SHP77 (cell line): ENCODE measurements at regions not wholly inside any gene's neighbourhood (a gene's known extent, or its start where the extent isn't known, plus 50 kb on each side); places are given as distances from the start of the nearest gene placed in this dataset.
"Not testable (repeated sequence)": the region's sequence is repeated elsewhere in the genome, so short reads cannot be mapped to it uniquely, and the experiment has no call there.

Source experiments
- DNase-seq, 2 experiments: peaks; one replicate each; lab custom pipeline; 2025; lab: John Stamatoyannopoulos, UW

GRCh38 chr6:48613231-48613949 lies 502.4 kb upstream of the PTCHD4 start:
- no peak for DNase-seq

- no peak for DNase-seq
Measured at GRCh38 chr6:48611332-48611731, 500.3 kb upstream of the PTCHD4 start.

DNA sequence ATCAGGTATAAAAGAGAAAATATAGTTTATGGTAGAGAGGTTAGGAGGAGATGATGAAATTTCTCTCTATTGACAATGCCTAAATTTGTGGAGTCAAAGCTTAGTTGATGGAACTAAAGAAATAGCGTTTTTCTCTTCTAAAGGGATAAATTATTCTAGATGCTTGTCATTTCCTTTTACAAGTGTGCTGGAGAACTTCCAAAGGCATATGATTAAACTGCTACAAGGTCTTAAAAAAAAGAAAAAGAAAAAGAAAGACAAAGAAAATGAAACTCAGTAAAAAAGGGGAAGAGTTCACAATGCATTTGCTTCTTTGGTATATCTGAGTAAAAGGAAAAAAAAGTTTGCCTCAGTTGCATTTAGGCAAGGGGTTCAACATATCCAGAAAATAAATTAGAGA lies 499.8 kb upstream of the PTCHD4 start:
- no peak for DNase-seq

DNA sequence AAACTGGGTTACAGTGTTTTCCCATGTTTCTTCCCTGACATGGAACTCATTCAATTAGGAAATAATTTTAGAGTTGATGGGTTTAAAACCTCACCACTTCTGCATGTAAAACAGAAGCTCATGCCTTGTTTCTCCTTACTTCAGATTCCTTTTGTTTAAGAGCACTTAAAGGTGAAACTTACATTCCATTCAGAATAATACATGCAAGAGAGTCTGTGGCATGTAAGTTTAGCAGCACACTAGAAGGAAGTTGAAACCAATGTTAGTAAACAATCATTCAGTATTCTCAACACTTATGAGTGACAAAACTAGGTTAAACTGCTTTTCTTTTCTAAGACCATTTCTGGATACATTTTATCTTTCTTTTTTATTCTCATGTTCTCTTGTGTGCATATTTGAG lies 495.6 kb upstream of the PTCHD4 start:
- DNase-seq = no peak

DNA sequence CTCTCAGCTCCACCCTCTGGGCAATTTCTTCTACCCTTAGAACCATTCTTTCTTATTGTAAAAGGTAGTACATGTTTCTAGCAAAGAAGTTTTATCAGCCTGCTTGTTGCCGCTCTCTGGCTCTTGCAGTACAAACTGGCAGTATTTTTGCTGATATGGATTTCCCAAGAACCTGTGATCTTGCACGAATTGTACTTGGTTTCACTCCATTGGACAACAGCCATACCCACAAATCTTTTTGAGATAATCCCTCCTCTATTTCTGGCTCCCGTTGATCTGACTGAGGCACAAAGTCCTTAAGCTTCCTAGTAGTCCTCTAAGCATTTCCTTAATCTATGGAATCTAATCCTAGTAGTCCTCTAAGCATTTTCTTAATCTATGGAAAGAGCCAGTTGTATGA lies 487.0 kb upstream of the PTCHD4 start:
- no peak for DNase-seq

GRCh38 chr6:48596830-48597229 lies 485.8 kb upstream of the PTCHD4 start:
- no peak for DNase-seq

- DNase-seq = not testable (repeated sequence)
Measured at GRCh38 chr6:48591158-48591557, 480.2 kb upstream of the PTCHD4 start.

DNA sequence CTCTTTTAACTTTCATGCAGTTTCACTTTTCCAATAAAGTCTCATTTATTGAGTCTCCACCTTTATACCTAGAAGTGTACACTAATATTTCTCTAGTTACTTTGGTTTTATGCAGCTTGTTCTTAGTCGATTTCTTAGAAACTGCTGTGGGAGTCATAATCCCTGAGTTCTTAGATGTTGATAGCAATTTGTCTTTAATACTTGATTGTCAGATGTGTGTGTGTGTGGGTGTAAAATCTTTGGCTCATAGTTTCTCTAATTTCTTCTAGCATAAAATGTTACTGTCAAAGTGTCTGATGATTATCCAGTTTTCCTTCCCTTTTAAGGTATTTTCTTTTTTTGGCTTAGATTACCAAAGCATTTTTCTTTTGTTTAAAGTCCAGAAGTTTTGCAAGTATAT lies 473.8 kb upstream of the PTCHD4 start:
- no peak for DNase-seq

GRCh38 chr6:48570656-48571055 lies 459.7 kb upstream of the PTCHD4 start:
- DNase-seq = no peak

DNA sequence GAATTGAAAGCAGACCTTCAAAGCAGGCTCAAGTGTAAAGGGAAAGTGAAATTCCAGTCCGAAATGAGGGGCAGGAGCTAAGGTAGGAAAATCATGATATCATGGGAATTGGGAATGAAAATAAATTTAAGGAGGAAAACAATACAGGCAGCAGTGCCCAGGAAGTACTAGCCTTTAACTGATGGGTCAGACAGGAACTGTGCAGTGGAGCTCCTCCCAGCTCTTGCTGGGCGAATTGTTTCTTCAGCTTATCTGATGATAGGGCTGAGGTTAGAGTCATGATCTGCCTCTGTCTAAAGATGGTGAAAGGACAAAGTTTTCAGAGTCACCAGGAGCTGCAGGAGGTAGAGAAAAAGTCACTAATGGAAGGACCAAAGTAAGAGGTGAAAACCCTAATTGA lies 457.9 kb upstream of the PTCHD4 start:
- DNase-seq = no peak

DNA sequence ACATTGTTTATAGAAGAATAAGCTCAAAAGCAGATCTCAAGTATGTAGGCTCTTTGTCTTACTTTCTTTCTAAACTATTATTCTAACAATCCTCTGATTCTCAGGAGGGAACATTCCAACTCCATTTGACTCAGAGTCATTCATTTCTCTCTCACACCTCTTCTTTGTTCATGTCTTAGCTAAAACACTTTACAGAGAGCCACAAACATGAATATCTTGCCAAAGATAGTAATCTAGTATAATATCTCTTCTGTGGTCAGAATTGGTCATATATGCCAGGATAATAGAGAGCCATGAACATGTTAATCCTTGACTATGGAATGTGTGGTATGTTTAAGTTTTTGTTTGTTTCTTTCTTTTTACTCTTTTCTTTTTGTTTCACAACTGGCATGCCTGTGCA lies 456.0 kb upstream of the PTCHD4 start:
- no peak for DNase-seq

- no peak for DNase-seq
Measured at GRCh38 chr6:48564036-48564820, 453.2 kb upstream of the PTCHD4 start.

- DNase-seq = no peak
Measured at GRCh38 chr6:48563433-48563832, 452.4 kb upstream of the PTCHD4 start.

GRCh38 chr6:48560408-48560807 lies 449.4 kb upstream of the PTCHD4 start:
- no peak for DNase-seq

GRCh38 chr6:48553467-48554189 lies 442.6 kb upstream of the PTCHD4 start:
- no peak for DNase-seq

- DNase-seq = no peak
Measured at GRCh38 chr6:48552905-48553304, 441.9 kb upstream of the PTCHD4 start.

GRCh38 chr6:48550603-48551002 lies 439.6 kb upstream of the PTCHD4 start:
- no peak for DNase-seq

GRCh38 chr6:48542191-48542590 lies 431.2 kb upstream of the PTCHD4 start:
- no peak for DNase-seq

DNA sequence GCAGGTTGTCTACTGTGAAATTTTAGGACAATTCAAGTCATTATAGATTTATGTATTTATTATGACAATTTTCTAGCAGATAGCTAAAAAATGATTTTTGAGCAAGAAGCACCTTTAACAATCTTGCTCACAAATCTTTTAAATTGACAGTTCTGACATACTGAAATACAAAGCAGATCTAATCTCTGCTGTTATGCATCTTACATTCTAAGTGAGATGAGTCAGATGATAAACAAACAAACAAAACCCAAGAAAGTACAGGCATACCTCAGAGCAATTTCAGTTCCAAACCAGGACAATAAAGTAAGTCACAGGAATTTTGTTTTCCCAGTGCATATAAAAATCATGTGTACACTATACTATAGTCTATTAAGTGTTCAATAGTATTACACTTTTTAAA lies 430.7 kb upstream of the PTCHD4 start:
- DNase-seq = no peak

GRCh38 chr6:48535582-48536009 lies 424.6 kb upstream of the PTCHD4 start:
- DNase-seq = no peak

DNA sequence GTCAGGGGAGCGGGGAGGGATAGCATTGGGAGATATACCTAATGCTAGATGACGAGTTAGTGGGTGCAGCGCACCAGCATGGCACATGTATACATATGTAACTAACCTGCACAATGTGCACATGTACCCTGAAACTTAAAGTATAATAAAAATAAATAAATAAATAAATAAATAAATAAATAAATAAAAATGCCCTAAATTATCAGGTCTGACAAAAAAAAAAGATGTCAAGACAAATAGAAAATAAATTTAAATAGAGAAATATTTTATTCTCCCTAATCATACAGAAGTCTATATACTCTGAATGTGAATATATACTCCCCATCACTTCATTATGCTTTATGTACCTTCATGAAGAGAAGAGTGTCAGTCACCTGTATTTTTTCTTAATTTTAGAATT lies 420.0 kb upstream of the PTCHD4 start:
- DNase-seq = not testable (repeated sequence)

GRCh38 chr6:48525849-48526248 lies 414.9 kb upstream of the PTCHD4 start:
- DNase-seq = no peak

GRCh38 chr6:48520951-48521350 lies 410.0 kb upstream of the PTCHD4 start:
- DNase-seq = no peak
